ENCODE measurements at regions not wholly inside any gene's neighbourhood (a gene's known extent, or its start where the extent isn't known, plus 50 kb on each side); places are given as distances from the start of the nearest gene placed in this dataset.

DNA sequence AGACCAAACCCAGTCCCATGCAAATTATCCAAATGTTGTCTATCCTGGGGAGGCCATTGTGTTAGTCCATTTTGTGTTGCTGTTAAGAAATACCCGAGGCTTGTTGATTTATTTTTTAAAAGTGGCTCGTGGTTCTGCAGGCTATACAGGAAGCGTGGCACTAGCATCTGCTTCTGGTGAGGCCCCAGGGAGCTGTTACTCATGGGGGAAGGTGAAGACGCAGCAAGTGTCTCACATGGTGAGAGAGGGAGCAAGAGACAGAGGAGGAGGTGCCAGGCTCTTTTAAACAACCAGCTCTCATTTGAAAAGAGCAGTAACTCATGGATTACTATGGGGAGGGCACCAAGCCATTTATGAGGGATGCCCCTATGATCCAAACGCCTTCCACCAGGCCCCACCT, 80.3 kb upstream of the ARL4C start:
- TF ChIP-seq EZH2 (IDR thresholded peaks at IDR 0.05) (no peak), POLR2AphosphoS5 (IDR thresholded peaks at IDR 0.05; ENCODE audit: borderline replicate concordance, low read depth, low read length) (no peak)
